ENCODE measurements at regions not wholly inside any gene's neighbourhood (a gene's known extent, or its start where the extent isn't known, plus 50 kb on each side); places are given as distances from the start of the nearest gene placed in this dataset.
"Not testable (repeated sequence)": the region's sequence is repeated elsewhere in the genome, so short reads cannot be mapped to it uniquely, and the experiment has no call there.

DNA sequence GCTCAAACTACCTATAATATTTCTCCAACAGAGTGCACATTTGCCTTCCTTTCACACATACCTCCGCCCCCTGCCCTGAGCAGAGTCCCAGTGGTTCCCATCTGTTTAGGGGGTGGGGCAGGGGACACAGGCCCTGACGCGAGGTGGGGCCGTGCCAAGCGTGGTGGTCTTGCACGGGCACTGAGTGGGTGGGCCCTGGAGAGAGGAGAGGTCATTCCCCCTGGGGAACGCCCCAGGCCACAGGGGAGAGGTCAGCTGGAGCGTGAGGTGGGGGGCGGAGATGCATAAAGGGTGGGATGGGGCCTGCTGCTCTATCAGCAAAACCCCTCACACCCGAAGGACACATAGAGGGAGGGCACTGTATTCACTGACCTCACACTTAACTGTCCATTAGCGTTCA lies 441.9 kb downstream of the TMEM121 start:
- no peaks in the 10 kb centered on the region for H3K4me1 ChIP-seq (ENCODE audit: control insufficient read depth in 4 of 4, insufficient read depth in 4 of 4, low read length in 3 of 4)
- H3K9ac ChIP-seq (ENCODE audit: low read depth in 1 of 2, low read length in 2 of 2) = no peak overlapping the region
- H3K27me3 ChIP-seq (ENCODE audit: control insufficient read depth in 4 of 4, insufficient read depth in 4 of 4, low read length in 3 of 4) = peaks cover 0 to 3% (median 0%) of the 10 kb centered on the region in 4 donors
- H3K4me3 ChIP-seq (ENCODE audit: low read depth in 1 of 3, low read length in 3 of 3) = no peak overlapping the region
- 61% methylated on average over 11 of the region's 11 CpGs for WGBS
- H3K36me3 ChIP-seq (ENCODE audit: control insufficient read depth in 4 of 4, insufficient read depth in 3 of 4, low read depth in 1 of 4, low read length in 3 of 4) = no peaks in the 10 kb centered on the region
- no peak for DNase-seq (ENCODE audit: low spot score)
- no peaks in the 10 kb centered on the region for H3K9me3 ChIP-seq (ENCODE audit: control insufficient read depth in 4 of 4, low read length in 3 of 4)
- TF ChIP-seq REST (IDR thresholded peaks at IDR 0.05) = no peak
- no peak for TF ChIP-seq HNF4A (conservative IDR thresholded peaks at IDR 0.05)
- TF ChIP-seq, protein P1, sequence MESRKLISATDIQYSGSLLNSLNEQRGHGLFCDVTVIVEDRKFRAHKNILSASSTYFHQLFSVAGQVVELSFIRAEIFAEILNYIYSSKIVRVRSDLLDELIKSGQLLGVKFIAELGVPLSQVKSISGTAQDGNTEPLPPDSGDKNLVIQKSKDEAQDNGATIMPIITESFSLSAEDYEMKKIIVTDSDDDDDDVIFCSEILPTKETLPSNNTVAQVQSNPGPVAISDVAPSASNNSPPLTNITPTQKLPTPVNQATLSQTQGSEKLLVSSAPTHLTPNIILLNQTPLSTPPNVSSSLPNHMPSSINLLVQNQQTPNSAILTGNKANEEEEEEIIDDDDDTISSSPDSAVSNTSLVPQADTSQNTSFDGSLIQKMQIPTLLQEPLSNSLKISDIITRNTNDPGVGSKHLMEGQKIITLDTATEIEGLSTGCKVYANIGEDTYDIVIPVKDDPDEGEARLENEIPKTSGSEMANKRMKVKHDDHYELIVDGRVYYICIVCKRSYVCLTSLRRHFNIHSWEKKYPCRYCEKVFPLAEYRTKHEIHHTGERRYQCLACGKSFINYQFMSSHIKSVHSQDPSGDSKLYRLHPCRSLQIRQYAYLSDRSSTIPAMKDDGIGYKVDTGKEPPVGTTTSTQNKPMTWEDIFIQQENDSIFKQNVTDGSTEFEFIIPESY (IDR thresholded peaks at IDR 0.05) = no peak
- no peak for TF ChIP-seq RAD21 (IDR thresholded peaks at IDR 0.05)
- TF ChIP-seq ATF3 (IDR thresholded peaks at IDR 0.05) = no peak
- no peak for TF ChIP-seq CTCF (IDR thresholded peaks at IDR 0.05; ENCODE audit: low read depth, low read length, missing input control)
- TF ChIP-seq YY1 (IDR thresholded peaks at IDR 0.05) = no peak
- no peak for TF ChIP-seq SP1 (IDR thresholded peaks at IDR 0.05)
- no peak for TF ChIP-seq HNF4G (IDR thresholded peaks at IDR 0.05)
- no peak for TF ChIP-seq FOXA1 (IDR thresholded peaks at IDR 0.05)
- TF ChIP-seq EGR1 (IDR thresholded peaks at IDR 0.05; ENCODE audit: low read depth in 2 of 2) = no peak
- TF ChIP-seq RXRA (IDR thresholded peaks at IDR 0.05) = no peak
- no peak for TF ChIP-seq TAF1 (conservative IDR thresholded peaks at IDR 0.05)
- TF ChIP-seq FOXA2 (IDR thresholded peaks at IDR 0.05) = no peak
- no peak overlapping the region for H3K27ac ChIP-seq (ENCODE audit: low read depth in 1 of 2, low read length in 2 of 2)

DNA sequence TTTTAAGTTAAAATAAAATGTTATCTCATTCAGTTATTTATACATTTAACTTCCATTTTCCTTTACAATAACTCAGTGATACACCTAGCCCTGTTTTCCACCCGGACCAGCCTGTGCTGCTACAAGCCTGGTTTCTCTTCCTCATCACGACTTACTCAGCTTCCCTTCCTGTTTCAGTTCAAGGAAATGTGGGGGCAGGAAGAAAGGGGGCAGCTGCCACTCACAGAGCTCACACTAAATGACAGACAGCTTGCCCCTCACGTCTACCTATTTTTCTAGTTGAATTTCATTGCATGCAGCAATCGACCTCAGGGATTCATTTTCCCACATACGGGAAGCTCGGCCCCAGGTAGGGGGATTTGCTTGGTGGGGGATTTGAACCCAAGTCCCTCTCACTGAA lies 442.6 kb downstream of the TMEM121 start:
- not testable (repeated sequence) for H3K27ac ChIP-seq (ENCODE audit: low read depth in 1 of 2, low read length in 2 of 2); H3K36me3 ChIP-seq (ENCODE audit: control insufficient read depth in 4 of 4, insufficient read depth in 3 of 4, low read depth in 1 of 4, low read length in 3 of 4); H3K27me3 ChIP-seq (ENCODE audit: control insufficient read depth in 4 of 4, insufficient read depth in 4 of 4, low read length in 3 of 4); DNase-seq (ENCODE audit: low spot score); H3K4me3 ChIP-seq (ENCODE audit: low read depth in 1 of 3, low read length in 3 of 3); H3K4me1 ChIP-seq (ENCODE audit: control insufficient read depth in 4 of 4, insufficient read depth in 4 of 4, low read length in 3 of 4); H3K9me3 ChIP-seq (ENCODE audit: control insufficient read depth in 4 of 4, low read length in 3 of 4); H3K9ac ChIP-seq (ENCODE audit: low read depth in 1 of 2, low read length in 2 of 2)
- 43% methylated on average over 6 of the region's 6 CpGs for WGBS

DNA sequence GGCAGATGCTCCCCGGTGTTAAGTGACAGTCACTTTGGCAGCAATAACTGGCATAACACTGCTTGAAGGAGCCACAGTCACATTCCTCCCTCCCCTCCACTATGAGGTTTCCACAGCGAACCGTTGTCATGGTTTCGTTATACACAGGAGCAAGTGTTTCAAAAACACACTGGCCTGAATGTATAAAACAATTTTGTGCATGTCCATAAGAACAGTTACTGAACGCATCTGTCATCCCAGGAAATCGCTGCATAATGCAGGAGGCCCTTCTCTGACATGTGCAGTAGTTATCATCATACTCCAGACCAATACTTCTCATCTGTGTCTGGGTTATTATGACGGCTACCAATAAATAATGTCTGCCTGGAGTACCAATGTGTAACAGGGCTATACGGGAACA lies 444.4 kb downstream of the TMEM121 start:
- not testable (repeated sequence) for H3K27ac ChIP-seq (ENCODE audit: low read depth in 1 of 2, low read length in 2 of 2); H3K4me1 ChIP-seq (ENCODE audit: control insufficient read depth in 4 of 4, insufficient read depth in 4 of 4, low read length in 3 of 4); H3K4me3 ChIP-seq (ENCODE audit: low read depth in 1 of 3, low read length in 3 of 3); DNase-seq (ENCODE audit: low spot score); H3K27me3 ChIP-seq (ENCODE audit: control insufficient read depth in 4 of 4, insufficient read depth in 4 of 4, low read length in 3 of 4); H3K9me3 ChIP-seq (ENCODE audit: control insufficient read depth in 4 of 4, low read length in 3 of 4); H3K9ac ChIP-seq (ENCODE audit: low read depth in 1 of 2, low read length in 2 of 2); H3K36me3 ChIP-seq (ENCODE audit: control insufficient read depth in 4 of 4, insufficient read depth in 3 of 4, low read depth in 1 of 4, low read length in 3 of 4)
- 79% methylated on average over 8 of the region's 8 CpGs for WGBS
